ENCODE measurements at regions not wholly inside any gene's neighbourhood (a gene's known extent, or its start where the extent isn't known, plus 50 kb on each side); places are given as distances from the start of the nearest gene placed in this dataset.
"Not testable (repeated sequence)": the region's sequence is repeated elsewhere in the genome, so short reads cannot be mapped to it uniquely, and the experiment has no call there.

GRCh38 chr4:49229243-49229642 is 243.2 kb downstream of the CWH43 start:
- not testable (repeated sequence) for DNase-seq

GRCh38 chr4:49229713-49230112 is 243.6 kb downstream of the CWH43 start:
- DNase-seq: not testable (repeated sequence)

GRCh38 chr4:49233346-49233745 is 247.3 kb downstream of the CWH43 start:
- not testable (repeated sequence) for DNase-seq

DNA sequence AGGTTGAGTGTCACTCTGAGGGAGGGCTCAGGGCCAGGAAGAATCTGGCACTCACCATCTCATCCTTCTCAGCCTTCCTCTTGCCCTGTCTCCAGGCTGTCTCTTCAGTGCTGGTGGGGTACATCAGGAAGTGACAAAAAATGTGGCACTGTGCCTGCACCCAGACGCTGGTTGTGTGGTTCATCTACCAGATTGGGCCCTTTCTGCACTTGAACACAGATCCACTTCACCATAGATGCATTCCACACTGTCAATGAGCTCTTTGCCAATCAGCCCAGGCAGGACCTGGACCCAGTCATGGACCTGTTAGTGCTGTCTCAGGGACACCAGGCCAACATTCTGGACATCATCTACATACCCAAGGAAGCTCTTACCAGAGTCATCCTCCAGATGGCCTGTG is 247.7 kb downstream of the CWH43 start:
- not testable (repeated sequence) for DNase-seq

GRCh38 chr4:49234382-49234781 is 248.3 kb downstream of the CWH43 start:
- DNase-seq: not testable (repeated sequence)

DNA sequence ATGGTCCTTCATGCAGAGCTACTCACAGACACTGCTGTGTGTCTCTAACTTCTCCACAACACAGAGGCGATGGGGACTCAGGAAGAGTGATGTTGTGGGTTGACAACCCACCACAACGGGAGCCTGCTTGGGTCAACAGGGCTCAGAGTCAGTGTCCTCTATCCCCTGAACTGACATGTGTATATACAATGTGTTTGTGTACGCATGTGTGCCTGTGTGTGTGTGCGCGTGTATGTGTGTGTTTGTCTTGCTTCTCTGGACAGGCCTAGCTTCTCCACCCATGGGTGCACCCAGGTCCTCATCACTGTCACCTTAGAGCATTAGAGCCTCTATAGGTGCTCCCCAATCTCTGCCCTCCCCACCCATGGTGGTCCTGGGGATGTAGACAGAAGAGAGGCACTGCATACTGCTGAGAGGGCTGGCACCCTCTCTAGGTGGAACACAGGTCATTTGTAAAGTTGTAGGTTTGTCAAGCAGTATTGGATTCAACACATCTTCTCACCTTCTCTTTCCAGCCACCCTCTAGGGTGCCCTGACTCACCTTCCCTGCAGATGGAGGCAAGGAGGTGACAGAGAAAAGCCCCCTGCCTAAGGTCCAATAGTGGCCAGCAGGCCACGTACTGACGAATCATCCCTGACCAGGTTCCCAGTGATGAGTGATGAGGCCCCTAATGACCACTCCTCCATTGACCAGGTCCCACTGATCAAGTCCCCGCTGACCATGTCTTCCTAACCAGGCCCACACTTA is 249.5 kb downstream of the CWH43 start:
- not testable (repeated sequence) for DNase-seq

DNA sequence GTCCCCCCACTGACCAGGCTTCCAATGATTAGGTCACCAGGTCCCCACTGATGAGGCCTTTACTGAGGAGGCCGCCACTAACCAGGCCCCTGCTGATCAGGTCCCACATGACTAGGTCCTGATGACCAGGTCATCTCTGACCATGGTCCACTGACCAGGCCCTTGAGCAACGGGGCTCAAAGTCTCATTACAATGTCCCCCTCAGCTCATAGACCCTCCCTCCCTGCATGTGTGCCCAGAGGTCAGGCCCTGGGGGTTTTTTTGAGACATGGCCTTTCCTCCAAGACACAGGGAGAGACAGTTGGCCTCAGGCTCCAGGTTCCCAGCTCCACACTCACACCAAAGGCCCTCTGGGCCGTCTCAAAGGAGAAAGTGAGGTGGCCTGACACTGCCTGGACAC is 250.4 kb downstream of the CWH43 start:
- not testable (repeated sequence) for DNase-seq

- DNase-seq: not testable (repeated sequence)
These were observed 255.2 kb downstream of the CWH43 start for GRCh38 chr4:49241295-49241694.

DNA sequence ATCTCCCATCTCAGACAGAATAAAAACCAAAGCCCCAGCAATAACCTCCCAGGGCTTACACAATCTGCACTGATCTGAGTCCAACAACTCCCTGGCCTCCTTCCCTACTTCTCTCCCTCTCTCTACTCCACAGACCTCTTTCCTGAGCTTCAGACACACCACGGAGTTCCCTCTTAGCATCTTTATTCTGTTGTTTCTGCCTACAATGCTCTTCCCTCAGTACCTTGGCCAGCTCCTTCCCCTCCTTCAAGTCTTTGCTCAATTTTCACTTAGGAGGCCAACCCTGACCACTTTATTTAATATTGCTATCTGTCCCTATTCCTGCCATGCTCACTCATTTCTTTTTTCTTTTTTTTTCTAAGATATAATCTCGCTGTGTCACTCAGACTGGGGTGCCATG is 276.7 kb downstream of the CWH43 start:
- DNase-seq: not testable (repeated sequence)

- not testable (repeated sequence) for DNase-seq
These were observed 284.4 kb downstream of the CWH43 start for GRCh38 chr4:49270435-49270834.

DNA sequence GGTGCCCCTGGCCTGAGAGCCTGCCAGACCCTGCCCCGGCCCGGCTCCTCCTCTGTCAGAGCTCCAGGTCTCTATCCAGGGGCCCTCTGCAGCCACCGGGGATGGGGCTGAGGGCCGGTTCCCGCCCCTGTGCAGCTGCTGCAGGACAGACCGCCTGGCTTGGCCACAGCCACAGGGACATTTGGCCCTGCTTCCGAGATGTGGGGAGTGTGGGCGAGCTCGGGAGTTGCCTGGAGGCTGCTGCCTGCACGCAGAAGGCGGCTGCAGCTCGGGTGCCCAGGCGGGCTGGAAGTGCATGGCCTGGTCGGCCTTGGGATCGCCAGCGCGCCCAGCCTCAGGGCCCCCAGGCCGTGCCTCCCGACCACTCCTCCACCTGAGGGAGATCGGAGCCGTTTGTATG is 284.8 kb downstream of the CWH43 start:
- not testable (repeated sequence) for DNase-seq

DNA sequence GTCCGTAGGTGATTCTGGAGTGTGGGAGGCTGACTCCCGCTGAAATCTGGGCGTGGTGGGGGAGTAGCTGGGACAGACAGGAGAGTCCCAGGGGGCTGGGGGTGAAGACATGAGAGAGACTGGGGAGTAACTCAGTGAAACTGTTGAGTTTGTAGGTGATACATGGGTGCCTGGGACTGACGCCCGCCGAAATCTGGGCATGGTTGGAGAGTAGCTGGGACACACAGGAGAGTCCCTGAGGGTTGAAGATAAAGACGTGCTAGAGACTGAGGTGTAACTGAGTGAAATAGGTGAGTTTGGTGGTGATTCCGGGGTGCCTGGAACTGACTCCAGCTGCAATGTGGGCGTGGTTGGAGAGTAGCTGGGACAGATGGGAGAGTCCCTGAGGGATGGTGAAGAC is 299.8 kb downstream of the CWH43 start:
- not testable (repeated sequence) for DNase-seq

DNA sequence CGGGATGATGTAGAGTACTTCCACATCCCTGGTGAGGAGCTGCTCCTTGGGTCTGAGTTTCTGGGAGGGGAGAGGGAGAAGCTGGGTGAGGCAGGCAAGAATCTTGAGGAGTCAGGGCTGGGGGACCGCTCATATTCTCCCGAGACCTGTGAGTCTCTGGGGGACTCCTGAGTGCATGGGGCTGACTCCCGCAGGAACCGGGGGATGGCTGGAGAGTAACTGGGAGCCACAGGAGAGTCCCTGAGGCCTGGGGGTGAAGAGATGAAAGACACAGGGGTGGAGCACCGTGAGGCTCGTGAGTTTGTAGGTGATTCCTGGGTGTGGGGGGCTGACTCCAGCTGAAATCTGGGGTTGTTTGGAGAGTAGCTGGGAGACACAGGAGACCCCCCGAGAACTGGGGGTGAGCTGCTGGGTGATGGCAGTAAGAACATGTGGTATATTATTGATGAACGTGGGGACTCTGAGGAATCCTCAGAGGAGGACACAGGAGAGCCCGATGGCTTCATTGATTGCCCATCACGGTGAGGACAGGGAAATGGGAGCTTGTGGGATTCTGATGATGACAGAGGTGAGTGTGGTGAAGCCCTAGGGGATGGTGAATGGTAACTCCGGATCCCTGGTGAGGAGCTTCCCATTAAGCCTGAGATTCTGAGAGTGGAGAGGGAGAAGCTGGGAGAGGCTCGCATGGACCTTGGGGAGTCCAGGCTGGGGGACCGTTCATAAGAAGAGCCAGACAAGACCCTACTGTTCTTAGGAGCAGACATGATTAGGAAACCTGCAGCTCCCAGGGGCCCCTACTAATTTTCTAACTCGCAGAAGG is 301.1 kb downstream of the CWH43 start:
- not testable (repeated sequence) for DNase-seq

DNA sequence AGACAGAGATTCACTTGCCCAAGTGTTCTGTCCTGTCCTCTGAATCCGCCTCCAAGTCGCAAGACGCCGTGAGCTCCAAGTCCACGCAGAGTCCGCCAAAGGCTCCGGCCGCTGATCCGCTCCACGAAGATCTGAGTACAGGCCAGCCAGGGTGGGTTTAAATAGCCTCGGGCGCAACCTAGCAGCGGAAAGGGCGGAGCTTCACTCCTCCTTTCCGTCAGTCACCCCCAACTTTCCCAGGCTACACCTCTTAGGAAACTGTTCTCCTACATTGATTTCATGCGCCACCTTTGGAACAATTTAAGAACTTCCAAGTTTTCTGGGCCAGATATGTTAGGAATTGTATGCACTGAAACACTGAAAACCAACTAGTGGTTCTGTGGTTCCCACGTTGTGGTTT is 301.8 kb downstream of the CWH43 start:
- DNase-seq: not testable (repeated sequence)

- not testable (repeated sequence) for DNase-seq
These were observed 302.7 kb downstream of the CWH43 start for GRCh38 chr4:49288796-49289195.

- not testable (repeated sequence) for DNase-seq
These were observed 328.7 kb downstream of the CWH43 start for GRCh38 chr4:49314815-49315214.

DNA sequence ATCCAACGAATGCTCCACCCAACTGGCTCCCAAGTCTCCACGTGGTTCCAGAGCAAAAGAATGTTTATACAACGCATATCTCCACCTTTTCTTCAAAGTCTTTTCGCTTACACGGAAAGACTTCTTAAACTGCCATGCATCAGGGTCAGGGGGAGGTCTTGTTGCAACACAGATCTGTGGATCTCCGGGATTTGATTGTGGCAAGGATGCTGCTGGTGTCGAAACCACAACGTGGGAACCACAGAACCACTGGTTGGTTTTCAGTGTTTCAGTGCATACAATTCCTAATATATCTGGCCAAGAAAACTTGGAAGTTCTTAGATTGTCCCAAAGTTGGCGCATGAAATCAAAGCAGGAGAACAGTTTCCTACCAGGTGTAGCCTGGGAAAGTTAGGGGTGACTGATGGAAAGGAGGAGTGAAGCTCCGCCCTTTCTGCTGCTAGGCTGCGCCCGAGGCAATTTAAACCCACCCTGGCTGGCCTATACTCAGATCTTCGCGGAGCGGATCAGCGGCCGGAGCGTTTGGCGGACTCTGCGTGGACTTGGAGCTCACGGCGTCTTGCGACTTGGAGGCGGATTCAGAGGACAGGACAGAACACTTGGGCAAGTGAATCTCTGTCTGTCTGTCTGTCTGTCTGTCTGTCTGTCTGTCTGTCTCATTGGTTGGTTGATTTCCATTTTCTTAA is 334.8 kb downstream of the CWH43 start:
- not testable (repeated sequence) for DNase-seq

- DNase-seq: not testable (repeated sequence)
These were observed 335.6 kb downstream of the CWH43 start for GRCh38 chr4:49321511-49322300.

GRCh38 chr4:49322610-49323572 is 336.8 kb downstream of the CWH43 start:
- not testable (repeated sequence) for DNase-seq

DNA sequence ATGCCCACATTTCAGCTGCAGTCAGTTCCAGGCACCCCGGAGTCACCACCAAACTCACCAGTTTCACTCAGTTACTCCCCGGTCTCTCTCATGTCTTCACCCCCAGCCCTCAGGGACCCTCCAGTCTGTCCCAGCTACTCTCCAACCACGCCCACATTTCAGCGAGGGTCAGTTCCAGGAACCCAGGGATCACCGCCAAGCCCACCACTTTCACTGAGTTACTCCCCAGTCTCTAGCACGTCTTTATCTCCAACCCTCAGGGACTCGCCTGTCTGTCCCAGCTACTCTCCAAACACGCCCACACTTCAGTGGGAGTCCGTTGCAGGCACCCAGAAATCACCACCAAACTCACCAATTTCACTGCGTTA is 337.5 kb downstream of the CWH43 start:
- DNase-seq: not testable (repeated sequence)

All from activated CD4-positive, alpha-beta T cell treated with anti-CD3 and anti-CD28 coated beads, Interleukin-2, amount 50 U/mL, for 1 hour (primary cell).